ENCODE measurements at regions not wholly inside any gene's neighbourhood (a gene's known extent, or its start where the extent isn't known, plus 50 kb on each side); places are given as distances from the start of the nearest gene placed in this dataset.

DNA sequence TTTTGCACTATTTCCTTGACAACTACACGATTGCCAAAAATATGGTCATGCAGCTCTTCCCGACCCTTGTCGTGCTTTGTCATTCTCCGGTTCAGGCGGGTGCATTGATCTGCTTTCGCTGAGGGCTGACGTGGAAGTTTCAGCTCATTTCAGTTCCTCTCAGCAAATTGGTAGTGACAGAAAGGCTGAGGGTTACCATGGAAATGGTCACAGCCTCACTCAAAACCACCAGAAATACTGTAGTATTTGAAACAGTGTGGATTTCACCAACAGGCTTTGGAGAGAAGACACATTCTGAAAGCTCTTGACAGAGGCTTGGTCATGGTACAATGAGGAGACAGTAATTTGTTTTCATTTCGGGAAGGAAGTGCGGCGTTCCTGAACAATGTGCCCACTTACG, 99.7 kb upstream of the EXOC2 start:
- no peak overlapping the region for H3K27ac Mint-ChIP-seq (ENCODE audit: unreplicated experiment)
- H3K36me3 Mint-ChIP-seq (ENCODE audit: low read depth) = no peaks in the 10 kb centered on the region
- peaks cover 51% of the 10 kb centered on the region for H3K27me3 Mint-ChIP-seq (ENCODE audit: low read depth)
- TF ChIP-seq, protein P1, sequence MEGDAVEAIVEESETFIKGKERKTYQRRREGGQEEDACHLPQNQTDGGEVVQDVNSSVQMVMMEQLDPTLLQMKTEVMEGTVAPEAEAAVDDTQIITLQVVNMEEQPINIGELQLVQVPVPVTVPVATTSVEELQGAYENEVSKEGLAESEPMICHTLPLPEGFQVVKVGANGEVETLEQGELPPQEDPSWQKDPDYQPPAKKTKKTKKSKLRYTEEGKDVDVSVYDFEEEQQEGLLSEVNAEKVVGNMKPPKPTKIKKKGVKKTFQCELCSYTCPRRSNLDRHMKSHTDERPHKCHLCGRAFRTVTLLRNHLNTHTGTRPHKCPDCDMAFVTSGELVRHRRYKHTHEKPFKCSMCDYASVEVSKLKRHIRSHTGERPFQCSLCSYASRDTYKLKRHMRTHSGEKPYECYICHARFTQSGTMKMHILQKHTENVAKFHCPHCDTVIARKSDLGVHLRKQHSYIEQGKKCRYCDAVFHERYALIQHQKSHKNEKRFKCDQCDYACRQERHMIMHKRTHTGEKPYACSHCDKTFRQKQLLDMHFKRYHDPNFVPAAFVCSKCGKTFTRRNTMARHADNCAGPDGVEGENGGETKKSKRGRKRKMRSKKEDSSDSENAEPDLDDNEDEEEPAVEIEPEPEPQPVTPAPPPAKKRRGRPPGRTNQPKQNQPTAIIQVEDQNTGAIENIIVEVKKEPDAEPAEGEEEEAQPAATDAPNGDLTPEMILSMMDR (conservative IDR thresholded peaks at IDR 0.05) = no peak
- no peak overlapping the region for H3K4me3 Mint-ChIP-seq
- H3K9me3 Mint-ChIP-seq = peaks cover 2% of the 10 kb centered on the region
- no peaks in the 10 kb centered on the region for H3K4me1 Mint-ChIP-seq
- DNase-seq (ENCODE audit: low read depth, low spot score) = no peak

DNA sequence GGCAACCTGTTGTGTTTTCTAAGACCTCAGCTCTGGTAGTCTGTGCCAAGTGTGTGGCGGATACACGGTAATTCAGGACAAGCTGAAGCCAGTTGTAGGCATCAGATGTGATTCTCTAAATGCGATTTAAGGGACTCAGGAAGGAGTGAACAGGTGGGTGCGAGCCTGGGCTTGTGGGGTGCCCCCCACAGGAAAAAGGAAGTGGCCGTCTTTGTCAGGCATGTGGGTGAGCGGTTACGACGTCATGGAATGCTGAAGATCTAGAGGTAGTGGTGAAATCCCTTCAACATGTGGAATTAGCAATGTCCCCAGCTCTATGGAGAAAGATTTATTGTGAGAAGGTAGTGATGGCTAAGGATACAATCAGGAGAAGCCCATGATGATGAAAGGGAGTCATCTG, 95.1 kb upstream of the EXOC2 start:
- Mint-ChIP-seq H3K4me1 (no peaks in the 10 kb centered on the region), H3K9me3 (peaks cover 8% of the 10 kb centered on the region), H3K36me3 (ENCODE audit: low read depth) (no peaks in the 10 kb centered on the region), H3K27ac (ENCODE audit: unreplicated experiment) (no peak overlapping the region), H3K27me3 (ENCODE audit: low read depth) (peaks cover 8% of the 10 kb centered on the region), H3K4me3 (no peak overlapping the region)
- TF ChIP-seq, protein P1 (conservative IDR thresholded peaks at IDR 0.05) = no peak
- no peak for DNase-seq (ENCODE audit: low read depth, low spot score)

DNA sequence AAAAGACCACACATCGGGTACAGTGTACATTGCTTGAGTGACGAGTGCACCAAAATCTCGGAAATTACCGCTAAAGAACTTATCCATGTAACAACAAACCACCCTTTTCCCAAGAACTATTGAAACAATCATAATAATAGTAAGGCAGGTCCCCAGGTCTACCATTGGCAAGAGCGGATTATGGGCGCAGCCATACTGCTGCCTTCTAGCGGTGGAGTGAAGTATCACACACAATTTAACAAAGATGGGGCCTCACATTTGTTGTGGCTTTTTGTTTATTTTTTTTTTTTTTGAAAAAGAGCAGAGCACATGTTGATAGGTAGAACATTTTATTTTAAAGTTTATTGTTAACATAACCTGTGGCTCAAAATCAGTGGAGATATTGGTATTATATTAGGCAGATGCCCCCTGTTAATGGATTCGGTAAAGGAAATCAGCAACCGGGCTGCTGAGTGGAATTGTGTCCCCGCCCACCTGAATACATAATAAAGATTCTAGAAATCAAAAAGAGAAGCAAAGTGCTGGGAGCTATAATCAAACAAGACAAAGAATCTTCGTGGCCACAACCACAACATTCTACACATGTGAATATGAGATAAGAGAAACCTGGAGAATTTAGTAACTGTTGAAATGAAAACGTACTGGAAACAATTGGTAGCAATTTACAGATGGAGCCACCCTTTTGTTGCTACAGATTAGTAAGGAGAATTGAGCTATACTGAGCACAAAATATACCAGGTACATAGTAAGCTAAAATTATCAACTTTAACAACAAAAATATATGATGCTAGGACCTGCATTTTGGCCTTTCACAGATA, 94.2 kb upstream of the EXOC2 start:
- Mint-ChIP-seq H3K4me1 (no peaks in the 10 kb centered on the region), H3K27me3 (ENCODE audit: low read depth) (peaks cover 2% of the 10 kb centered on the region), H3K9me3 (peaks cover 8% of the 10 kb centered on the region), H3K4me3 (no peak overlapping the region), H3K27ac (ENCODE audit: unreplicated experiment) (no peak overlapping the region), H3K36me3 (ENCODE audit: low read depth) (no peaks in the 10 kb centered on the region)
- TF ChIP-seq, protein P1 (conservative IDR thresholded peaks at IDR 0.05) = peak; percentile 66
- no peak for DNase-seq (ENCODE audit: low read depth, low spot score)

DNA sequence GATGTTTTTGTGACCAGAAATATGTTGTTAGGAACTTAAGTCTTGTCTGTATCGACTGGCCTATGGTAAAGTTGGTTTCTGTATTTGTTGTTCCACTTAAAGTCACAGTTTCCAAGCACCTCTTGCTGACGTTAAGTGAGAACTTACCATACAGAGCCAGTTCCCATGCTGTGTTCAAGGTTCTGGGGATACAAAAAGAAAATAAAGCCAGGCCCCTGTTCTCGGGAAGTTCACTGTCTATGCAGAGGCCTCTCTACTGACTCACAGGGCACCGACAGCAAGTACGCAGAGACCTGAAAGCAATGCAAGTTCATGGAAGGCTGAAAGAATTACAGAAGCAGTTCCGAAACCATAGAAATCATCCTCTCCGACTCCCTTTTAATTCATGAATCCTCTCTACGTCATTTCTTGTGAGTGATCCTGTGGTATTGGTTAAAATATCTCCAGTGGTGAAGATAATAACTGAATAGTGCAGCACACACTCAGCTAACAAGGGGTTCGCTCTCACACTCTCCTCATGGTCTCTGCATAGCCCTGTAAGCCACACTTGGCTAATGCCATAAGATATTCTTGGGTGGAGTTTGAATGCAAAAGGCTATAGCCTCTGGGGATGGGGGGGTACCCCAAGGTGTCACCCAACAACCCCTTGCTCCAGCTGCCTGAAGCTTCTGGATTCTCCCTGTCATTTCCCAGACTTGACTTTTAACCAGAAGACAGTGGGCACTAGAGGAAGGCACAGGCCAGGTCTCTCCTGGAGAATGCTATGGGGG, 91.2 kb upstream of the EXOC2 start:
- no peaks in the 10 kb centered on the region for H3K36me3 Mint-ChIP-seq (ENCODE audit: low read depth)
- H3K27ac Mint-ChIP-seq (ENCODE audit: unreplicated experiment) = no peak overlapping the region
- TF ChIP-seq, protein P1 (conservative IDR thresholded peaks at IDR 0.05) = no peak
- no peak overlapping the region for H3K4me3 Mint-ChIP-seq
- H3K9me3 Mint-ChIP-seq = peaks cover 6% of the 10 kb centered on the region
- no peaks in the 10 kb centered on the region for H3K4me1 Mint-ChIP-seq
- H3K27me3 Mint-ChIP-seq (ENCODE audit: low read depth) = no peaks in the 10 kb centered on the region
- DNase-seq (ENCODE audit: low read depth, low spot score) = no peak

DNA sequence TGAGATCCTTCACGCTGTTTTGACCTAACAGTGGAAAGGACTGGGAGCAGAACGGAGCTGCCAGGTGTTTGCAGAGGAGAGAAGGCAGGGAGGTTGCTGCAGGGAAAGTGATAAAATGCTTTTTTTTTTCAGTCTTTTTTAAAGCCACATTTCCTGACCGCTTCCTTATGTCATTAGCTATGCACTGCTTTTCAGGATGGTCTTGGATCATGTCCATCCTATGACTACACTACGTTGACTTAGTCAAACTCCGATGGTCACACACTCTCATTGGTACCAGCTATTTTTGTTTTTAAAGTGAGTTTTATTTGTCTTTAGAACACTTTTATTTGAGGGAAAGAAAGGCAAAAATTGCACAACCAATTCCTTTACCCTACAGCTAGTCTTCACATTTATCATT, 89.2 kb upstream of the EXOC2 start:
- Mint-ChIP-seq H3K9me3 (peaks cover 6% of the 10 kb centered on the region), H3K36me3 (ENCODE audit: low read depth) (no peaks in the 10 kb centered on the region), H3K27me3 (ENCODE audit: low read depth) (no peaks in the 10 kb centered on the region), H3K4me1 (no peaks in the 10 kb centered on the region), H3K27ac (ENCODE audit: unreplicated experiment) (no peak overlapping the region), H3K4me3 (no peak overlapping the region)
- DNase-seq (ENCODE audit: low read depth, low spot score) = no peak
- TF ChIP-seq, protein P1 (conservative IDR thresholded peaks at IDR 0.05) = no peak
